AG09319 (cell line): ENCODE measurements at regions not wholly inside any gene's neighbourhood (a gene's known extent, or its start where the extent isn't known, plus 50 kb on each side); places are given as distances from the start of the nearest gene placed in this dataset.

Experiments
- DNase-seq: peaks from one replicate; pipeline ENCODE4 v3.0.0-alpha.2; 2010; ENCODE audit warnings: low read depth; ENCODE audit errors: extremely low read depth
- TF ChIP-seq, protein P1 (sequence below): IDR thresholded peaks from 2 replicates; pipeline ENCODE4 v1.5.1; 2011; ENCODE audit warnings: low read depth, mild to moderate bottlenecking, inconsistent platforms, low read length, moderate library complexity

DNA sequence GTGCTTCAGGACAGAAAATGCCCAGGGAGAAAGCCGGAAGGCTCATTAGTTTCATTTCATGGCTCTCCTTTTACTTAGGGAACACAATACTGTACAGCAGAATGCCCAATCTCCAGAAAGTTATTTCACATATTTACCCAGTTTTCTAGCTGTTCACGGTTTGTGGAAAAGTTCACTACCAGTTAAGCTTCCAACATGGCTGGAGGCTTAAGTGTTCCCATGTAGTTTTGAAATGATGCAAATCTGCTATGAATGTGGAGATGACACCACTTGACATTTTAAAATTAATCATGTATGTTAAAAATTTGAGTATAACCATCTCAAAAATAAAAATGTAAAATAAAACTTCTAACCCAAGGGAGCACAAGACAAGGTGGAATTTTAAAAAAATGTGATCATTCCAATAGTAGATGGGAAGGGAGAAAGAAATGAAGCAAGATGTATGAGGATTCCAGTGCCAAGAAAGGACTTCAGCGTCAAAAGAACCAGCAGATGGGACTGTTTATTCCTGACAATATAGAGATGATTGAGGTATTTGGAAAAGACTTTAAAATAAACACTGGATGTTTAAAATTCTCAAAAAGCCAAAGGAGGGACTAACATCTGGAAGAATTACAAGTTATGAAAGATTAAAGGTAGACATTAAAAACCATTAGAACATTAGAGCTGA lies 60.9 kb upstream of the OSR1 start:
- TF ChIP-seq, protein P1, sequence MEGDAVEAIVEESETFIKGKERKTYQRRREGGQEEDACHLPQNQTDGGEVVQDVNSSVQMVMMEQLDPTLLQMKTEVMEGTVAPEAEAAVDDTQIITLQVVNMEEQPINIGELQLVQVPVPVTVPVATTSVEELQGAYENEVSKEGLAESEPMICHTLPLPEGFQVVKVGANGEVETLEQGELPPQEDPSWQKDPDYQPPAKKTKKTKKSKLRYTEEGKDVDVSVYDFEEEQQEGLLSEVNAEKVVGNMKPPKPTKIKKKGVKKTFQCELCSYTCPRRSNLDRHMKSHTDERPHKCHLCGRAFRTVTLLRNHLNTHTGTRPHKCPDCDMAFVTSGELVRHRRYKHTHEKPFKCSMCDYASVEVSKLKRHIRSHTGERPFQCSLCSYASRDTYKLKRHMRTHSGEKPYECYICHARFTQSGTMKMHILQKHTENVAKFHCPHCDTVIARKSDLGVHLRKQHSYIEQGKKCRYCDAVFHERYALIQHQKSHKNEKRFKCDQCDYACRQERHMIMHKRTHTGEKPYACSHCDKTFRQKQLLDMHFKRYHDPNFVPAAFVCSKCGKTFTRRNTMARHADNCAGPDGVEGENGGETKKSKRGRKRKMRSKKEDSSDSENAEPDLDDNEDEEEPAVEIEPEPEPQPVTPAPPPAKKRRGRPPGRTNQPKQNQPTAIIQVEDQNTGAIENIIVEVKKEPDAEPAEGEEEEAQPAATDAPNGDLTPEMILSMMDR: no peak
- DNase-seq: no peak

DNA sequence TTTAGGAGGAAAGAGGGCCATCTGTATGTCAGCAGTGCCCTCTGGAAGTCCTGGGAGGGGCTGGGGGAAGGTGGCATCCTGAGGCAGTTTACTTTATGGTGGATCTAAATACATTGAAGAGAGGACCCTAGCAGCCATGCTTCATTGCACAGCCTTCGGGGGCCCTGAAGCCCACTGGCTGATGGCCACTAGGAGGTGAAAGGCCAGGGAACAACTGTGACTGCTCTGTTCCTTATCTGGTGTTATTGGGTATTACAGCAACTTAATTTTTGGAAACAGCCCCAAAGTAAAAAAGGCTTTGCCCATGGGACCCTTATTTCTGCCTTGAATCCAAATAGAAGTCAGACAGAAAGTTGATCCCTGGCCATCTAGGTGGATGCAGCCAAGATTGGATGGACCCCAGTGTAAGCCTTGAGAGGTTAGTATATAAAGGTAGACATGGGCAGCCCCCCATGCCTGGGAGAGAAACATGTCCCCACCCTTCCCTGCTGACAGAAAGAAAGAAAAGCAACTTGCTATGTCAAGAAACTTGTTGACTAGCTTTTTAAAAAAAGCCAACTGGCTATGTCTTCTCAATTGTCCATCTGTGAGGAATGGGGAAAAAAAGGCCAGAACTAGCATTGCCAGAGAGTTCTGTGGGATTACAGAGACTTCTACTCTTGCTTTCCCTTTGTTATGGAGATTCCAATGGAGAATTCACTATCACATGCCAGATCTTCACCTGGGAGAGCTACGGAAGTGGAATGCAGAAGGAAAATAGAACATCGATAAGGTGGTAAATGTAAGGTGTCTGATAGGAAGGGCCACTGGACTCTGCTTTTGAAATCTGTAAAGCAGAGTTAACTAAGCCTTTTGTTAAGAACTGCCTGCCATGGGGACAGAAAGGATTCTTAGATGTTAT lies 58.6 kb upstream of the OSR1 start:
- DNase-seq: no peak

DNA sequence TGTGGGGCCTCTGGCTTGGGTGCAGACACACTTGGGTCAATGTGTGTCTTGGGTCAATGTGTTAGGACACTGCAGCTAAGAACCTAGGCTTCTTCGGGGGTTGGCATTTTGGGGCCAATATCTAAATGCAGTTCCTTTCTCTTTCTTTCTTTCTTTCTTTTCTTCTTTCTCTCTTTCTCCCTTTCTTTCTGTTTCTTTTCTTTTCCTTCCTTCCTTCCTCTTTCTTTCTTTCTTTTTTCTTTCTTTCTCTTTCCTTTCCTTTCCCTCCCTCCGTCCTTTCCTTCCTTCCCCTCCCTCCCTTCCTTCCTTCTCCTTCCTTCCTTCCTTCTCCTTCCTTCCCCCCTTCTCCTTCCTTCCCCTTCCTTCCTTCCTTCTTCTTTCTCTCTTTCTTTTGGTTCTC lies 57.7 kb upstream of the OSR1 start:
- TF ChIP-seq, protein P1: no peak
- no peak for DNase-seq

More for the DNA sequence above, 58.6 kb upstream of the OSR1 start:
- TF ChIP-seq, protein P1: no peak

DNA sequence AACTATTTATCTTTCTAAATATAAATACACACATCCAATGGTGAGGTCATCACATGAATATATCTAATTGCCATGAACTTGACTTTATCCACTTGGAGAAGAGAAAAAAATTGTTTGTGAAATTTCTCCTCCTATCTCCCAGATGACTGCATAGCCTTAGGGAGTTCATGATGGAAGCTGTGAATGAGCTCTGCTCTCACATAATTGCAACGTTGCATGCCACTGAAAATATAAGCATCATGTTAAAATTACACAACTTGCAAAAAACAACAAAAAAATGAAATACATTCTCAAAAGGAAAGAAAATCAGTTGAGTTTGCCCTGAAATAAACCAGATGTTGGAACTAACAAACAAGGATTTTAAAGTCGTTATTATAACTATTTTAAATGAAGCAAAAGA lies 50.6 kb upstream of the OSR1 start:
- DNase-seq: no peak
- TF ChIP-seq, protein P1: no peak

DNA sequence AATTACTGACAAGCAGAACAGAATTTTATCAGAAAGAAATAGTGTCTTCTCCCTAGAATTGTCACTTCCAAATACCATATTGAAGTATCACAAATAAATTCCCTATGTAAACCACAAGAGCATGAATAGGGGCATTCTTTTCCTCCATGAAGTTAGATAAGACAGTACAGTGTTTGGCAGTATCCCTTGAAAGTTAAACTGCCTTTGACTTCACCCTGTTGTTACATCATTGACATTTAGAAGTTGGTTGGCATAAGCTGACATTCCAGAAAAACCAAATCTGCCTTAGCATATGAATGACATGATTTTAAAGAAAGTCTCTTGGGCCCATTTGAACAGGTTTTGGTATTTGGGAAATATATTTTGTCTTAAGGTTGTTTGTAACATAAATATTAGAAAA lies 50.2 kb upstream of the OSR1 start:
- TF ChIP-seq, protein P1: no peak
- no peak for DNase-seq
